ENCODE measurements at regions not wholly inside any gene's neighbourhood (a gene's known extent, or its start where the extent isn't known, plus 50 kb on each side); places are given as distances from the start of the nearest gene placed in this dataset.

DNA sequence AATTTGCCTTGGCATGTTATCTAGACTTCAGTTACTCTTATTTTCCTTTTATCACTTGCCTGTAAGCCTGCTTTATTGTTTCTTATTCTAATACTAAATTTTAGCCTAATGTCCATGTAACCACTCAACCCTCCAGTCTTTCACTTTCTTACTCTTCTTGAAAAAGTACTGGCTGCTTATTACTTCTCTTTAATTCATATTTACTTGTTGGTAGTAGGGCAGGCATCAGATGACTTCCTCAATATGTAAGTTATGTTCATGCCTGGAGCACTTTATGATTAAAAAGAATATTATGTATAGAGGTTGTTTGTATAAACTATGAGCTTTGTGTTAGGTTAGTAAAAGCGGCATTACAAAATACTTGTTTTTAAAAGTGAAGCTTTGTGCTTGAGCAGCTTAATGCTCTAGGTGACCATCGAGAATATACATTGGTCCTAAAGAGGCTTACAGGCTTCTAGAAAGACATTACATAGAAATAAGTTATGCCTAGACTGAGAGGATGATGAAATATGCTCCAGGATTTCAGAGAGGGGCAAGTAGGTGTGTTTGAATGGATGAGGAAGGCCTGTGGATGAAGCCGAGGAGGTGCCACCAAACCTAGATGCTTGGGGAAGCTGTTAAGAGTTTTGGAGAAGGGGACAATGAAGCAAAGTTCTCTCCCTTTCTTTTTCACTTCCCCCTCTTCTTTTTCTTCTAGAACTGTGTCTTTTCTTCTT is 207.1 kb upstream of the HDAC9 start:
- no peak for TF ChIP-seq CTCF (conservative IDR thresholded peaks at IDR 0.05; ENCODE audit: low read depth, low read length)
- TF ChIP-seq EZH2phosphoT487 (IDR thresholded peaks at IDR 0.05; ENCODE audit: borderline replicate concordance, low read length) = no peak
- TF ChIP-seq EZH2 (IDR thresholded peaks at IDR 0.05; ENCODE audit: low read length, unreplicated experiment) = no peak
